ENCODE measurements at regions not wholly inside any gene's neighbourhood (a gene's known extent, or its start where the extent isn't known, plus 50 kb on each side); places are given as distances from the start of the nearest gene placed in this dataset.
"Not testable (repeated sequence)": the region's sequence is repeated elsewhere in the genome, so short reads cannot be mapped to it uniquely, and the experiment has no call there.

GRCh38 chr2:118442996-118443553, 354.8 kb downstream of the INSIG2 start:
- no peak for DNase-seq

GRCh38 chr2:118442046-118442445, 353.8 kb downstream of the INSIG2 start:
- DNase-seq: no peak

- DNase-seq: no peak
These were observed 352.3 kb downstream of the INSIG2 start for GRCh38 chr2:118440404-118441098.

GRCh38 chr2:118437501-118437900, 349.2 kb downstream of the INSIG2 start:
- DNase-seq: no peak

- no peak for DNase-seq
These were observed 343.7 kb downstream of the INSIG2 start for GRCh38 chr2:118431997-118432396.

- no peak for DNase-seq
These were observed 343.3 kb downstream of the INSIG2 start for GRCh38 chr2:118431586-118431985.

GRCh38 chr2:118431165-118431517, 342.9 kb downstream of the INSIG2 start:
- no peak for DNase-seq

GRCh38 chr2:118430510-118431164, 342.4 kb downstream of the INSIG2 start:
- no peak for DNase-seq

GRCh38 chr2:118425191-118425590, 336.9 kb downstream of the INSIG2 start:
- DNase-seq: no peak

GRCh38 chr2:118423776-118424175, 335.5 kb downstream of the INSIG2 start:
- no peak for DNase-seq

- no peak for DNase-seq
These were observed 333.4 kb downstream of the INSIG2 start for GRCh38 chr2:118421648-118422047.

- no peak for DNase-seq
These were observed 329.3 kb downstream of the INSIG2 start for GRCh38 chr2:118417406-118418120.

GRCh38 chr2:118415186-118415585, 326.9 kb downstream of the INSIG2 start:
- DNase-seq: not testable (repeated sequence)

GRCh38 chr2:118403658-118404451, 315.6 kb downstream of the INSIG2 start:
- DNase-seq: no peak

- no peak for DNase-seq
These were observed 300.5 kb downstream of the INSIG2 start for GRCh38 chr2:118388771-118389170.

- no peak for DNase-seq
These were observed 299.2 kb downstream of the INSIG2 start for GRCh38 chr2:118387509-118387908.

- no peak for DNase-seq
These were observed 298.5 kb downstream of the INSIG2 start for GRCh38 chr2:118386641-118387302.

- no peak for DNase-seq
These were observed 292.8 kb downstream of the INSIG2 start for GRCh38 chr2:118380915-118381653.

GRCh38 chr2:118375907-118376485, 287.7 kb downstream of the INSIG2 start:
- DNase-seq: no peak

GRCh38 chr2:118374974-118375755, 286.9 kb downstream of the INSIG2 start:
- no peak for DNase-seq
